Tibial artery (tissue), 4 donors: ENCODE measurements at regions not wholly inside any gene's neighbourhood (a gene's known extent, or its start where the extent isn't known, plus 50 kb on each side); places are given as distances from the start of the nearest gene placed in this dataset.

Experiments used
- DNase-seq, 2 donors: peaks; one replicate each; pipeline ENCODE4 v3.0.0-alpha.2; 2019
- H3K27ac ChIP-seq, 2 donors: fragments of 200-600 bp; sonication (generic) in 1 of 2; 1 replicate in 1 of 2; 2 replicates in 1 of 2; pipeline ENCODE4 v1.5.1; 2018 to 2019; ENCODE audit warnings: mild to moderate bottlenecking in 1 of 2
- H3K27me3 ChIP-seq, 2 donors: fragments of 200-600 bp; sonication (generic) in 1 of 2; one replicate each; pipeline versions ENCODE4 v1.5.1 to v1.6.0; 2016 to 2019
- H3K36me3 ChIP-seq, 3 donors: fragments of 200-600 bp; sonication (generic) in 2 of 3; one replicate each; pipeline ENCODE4 v1.5.1; 2016 to 2019; ENCODE audit warnings: mild to moderate bottlenecking in 2 of 3
- H3K4me1 ChIP-seq, 4 donors: fragments of 200-600 bp; sonication (generic) in 2 of 4; 1 replicate in 3 of 4; 2 replicates in 1 of 4; pipeline ENCODE4 v1.5.1; 2016 to 2019
- H3K4me3 ChIP-seq, 2 donors: fragments of 200-600 bp; sonication (generic) in 1 of 2; 1 replicate in 1 of 2; 2 replicates in 1 of 2; pipeline ENCODE4 v1.5.1; 2018 to 2019; ENCODE audit warnings: mild to moderate bottlenecking in 2 of 2
- H3K9me3 ChIP-seq, 3 donors: fragments of 200-600 bp; sonication (generic) in 1 of 3; one replicate each; pipeline ENCODE4 v1.5.1; 2016 to 2019
- CTCF ChIP-seq, 2 experiments: fragments of 200-600 bp in 1 of 2; fragments of 450-650 bp in 1 of 2; IDR thresholded peaks; one replicate each; pipeline ENCODE4 v1.5.1; 2017 to 2019; ENCODE audit warnings: antibody characterized with exemption in 2 of 2, mild to moderate bottlenecking in 1 of 2, moderate library complexity in 1 of 2
- intact Hi-C: fragments of 100-400 bp; cut with DNase I; formaldehyde crosslinking; loops from one replicate; pipeline ENCODE4 v1.15.0; 2023; ENCODE audit warnings: low total_unique reads

GRCh38 chr1:99115231-99115630, 110.6 kb upstream of the PLPPR5 start:
- H3K36me3 ChIP-seq = no peaks in the 10 kb centered on the region
- no peak for TF ChIP-seq CTCF (IDR thresholded peaks at IDR 0.05)
- intact Hi-C loops = no loop called here

GRCh38 chr1:99119188-99119587, 114.5 kb upstream of the PLPPR5 start:
- intact Hi-C loops = no loop called here
- Histone ChIP-seq H3K4me3 (no peak overlapping the region), H3K9me3 (peaks cover 0 to 2% (median 0%) of the 10 kb centered on the region in 3 donors), H3K27ac (no peak overlapping the region), H3K27me3 (no peaks in the 10 kb centered on the region), H3K4me1 (no peaks in the 10 kb centered on the region), H3K36me3 (no peaks in the 10 kb centered on the region)
- no peak for TF ChIP-seq CTCF (IDR thresholded peaks at IDR 0.05)
- no peak for DNase-seq

More at GRCh38 chr1:99115231-99115630, 110.6 kb upstream of the PLPPR5 start:
- H3K27ac ChIP-seq = no peak overlapping the region
- DNase-seq = no peak
- no peaks in the 10 kb centered on the region for H3K27me3 ChIP-seq
- no peaks in the 10 kb centered on the region for H3K4me1 ChIP-seq
- peaks cover 0 to 2% (median 0%) of the 10 kb centered on the region in 3 donors for H3K9me3 ChIP-seq
- H3K4me3 ChIP-seq = no peak overlapping the region

GRCh38 chr1:99122039-99122438, 117.4 kb upstream of the PLPPR5 start:
- no peak for DNase-seq
- no peak overlapping the region for H3K4me3 ChIP-seq
- TF ChIP-seq CTCF (IDR thresholded peaks at IDR 0.05) = no peak
- peaks cover 0 to 2% (median 0%) of the 10 kb centered on the region in 3 donors for H3K9me3 ChIP-seq
- no peak overlapping the region for H3K27ac ChIP-seq
- no peaks in the 10 kb centered on the region for H3K36me3 ChIP-seq
- intact Hi-C loops = no loop called here
- no peaks in the 10 kb centered on the region for H3K27me3 ChIP-seq
- no peaks in the 10 kb centered on the region for H3K4me1 ChIP-seq

DNA sequence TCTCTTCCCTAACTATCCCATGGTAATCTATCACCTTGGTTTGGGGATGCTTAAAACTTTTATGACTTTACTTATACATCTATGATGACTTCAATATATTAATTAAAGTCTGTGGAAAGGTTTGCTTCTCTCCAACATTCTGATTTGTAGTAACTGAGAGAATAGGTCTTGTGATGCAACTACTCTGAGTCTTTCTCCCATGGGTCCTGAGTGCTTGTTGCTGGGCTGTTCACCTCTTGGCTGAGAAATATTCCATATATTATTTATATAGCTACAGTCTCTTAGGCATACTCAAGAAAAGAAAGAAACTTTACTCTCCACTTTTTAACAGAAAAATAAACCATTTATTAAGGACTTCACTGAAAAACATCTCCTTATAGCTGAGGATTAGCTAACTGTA, 119.3 kb upstream of the PLPPR5 start:
- H3K36me3 ChIP-seq = no peaks in the 10 kb centered on the region
- no peak for TF ChIP-seq CTCF (IDR thresholded peaks at IDR 0.05)
- intact Hi-C loops = no loop called here
- H3K4me1 ChIP-seq = no peaks in the 10 kb centered on the region
- no peak for DNase-seq
- no peaks in the 10 kb centered on the region for H3K9me3 ChIP-seq
- H3K27ac ChIP-seq = no peak overlapping the region
- no peak overlapping the region for H3K4me3 ChIP-seq
- no peaks in the 10 kb centered on the region for H3K27me3 ChIP-seq

- Histone ChIP-seq H3K4me1 (no peaks in the 10 kb centered on the region), H3K9me3 (no peaks in the 10 kb centered on the region), H3K27me3 (no peaks in the 10 kb centered on the region), H3K36me3 (no peaks in the 10 kb centered on the region), H3K4me3 (no peak overlapping the region), H3K27ac (no peak overlapping the region)
- intact Hi-C loops = no loop called here
- no peak for DNase-seq
- no peak for TF ChIP-seq CTCF (IDR thresholded peaks at IDR 0.05)
Observed at GRCh38 chr1:99131546-99131945, 126.9 kb upstream of the PLPPR5 start.
